ENCODE measurements at regions not wholly inside any gene's neighbourhood (a gene's known extent, or its start where the extent isn't known, plus 50 kb on each side); places are given as distances from the start of the nearest gene placed in this dataset.
A peak's percentile ranks its signal among the peaks of the same experiment; 100 is the strongest.

- Histone ChIP-seq H3K9me3 (ENCODE audit: control insufficient read depth in 3 of 3, low read length in 3 of 3) (no peaks in the 10 kb centered on the region), H3K4me3 (ENCODE audit: low read length in 3 of 3) (no peak overlapping the region), H3K27ac (ENCODE audit: low read depth, low read length) (no peak overlapping the region), H3K27me3 (ENCODE audit: control insufficient read depth in 3 of 3, insufficient read depth in 3 of 3, low read length in 3 of 3) (no peaks in the 10 kb centered on the region), H3K4me1 (ENCODE audit: control insufficient read depth in 3 of 3, insufficient read depth in 3 of 3, low read length in 3 of 3) (peaks cover 3 to 8% (median 4%) of the 10 kb centered on the region in 3 donors), H3K9ac (ENCODE audit: low read depth in 1 of 3, low read length in 3 of 3) (no peak overlapping the region), H3K36me3 (ENCODE audit: control insufficient read depth in 3 of 3, insufficient read depth in 3 of 3, low read length in 3 of 3) (no peaks in the 10 kb centered on the region)
Measured at GRCh38 chr5:123754908-123755307, 242.9 kb downstream of the CSNK1G3 start.

- H3K27ac ChIP-seq (ENCODE audit: low read depth, low read length): no peak overlapping the region
- H3K27me3 ChIP-seq (ENCODE audit: control insufficient read depth in 3 of 3, insufficient read depth in 3 of 3, low read length in 3 of 3): no peaks in the 10 kb centered on the region
- no peak overlapping the region for H3K9ac ChIP-seq (ENCODE audit: low read depth in 1 of 3, low read length in 3 of 3)
- peaks cover 3 to 8% (median 4%) of the 10 kb centered on the region in 3 donors for H3K4me1 ChIP-seq (ENCODE audit: control insufficient read depth in 3 of 3, insufficient read depth in 3 of 3, low read length in 3 of 3)
- H3K36me3 ChIP-seq (ENCODE audit: control insufficient read depth in 3 of 3, insufficient read depth in 3 of 3, low read length in 3 of 3): no peaks in the 10 kb centered on the region
- H3K4me3 ChIP-seq (ENCODE audit: low read length in 3 of 3): no peak overlapping the region
- H3K9me3 ChIP-seq (ENCODE audit: control insufficient read depth in 3 of 3, low read length in 3 of 3): no peaks in the 10 kb centered on the region
Measured at GRCh38 chr5:123753937-123754891, 242.2 kb downstream of the CSNK1G3 start.

GRCh38 chr5:123753180-123753936 is 241.4 kb downstream of the CSNK1G3 start:
- H3K27me3 ChIP-seq (ENCODE audit: control insufficient read depth in 3 of 3, insufficient read depth in 3 of 3, low read length in 3 of 3): no peaks in the 10 kb centered on the region
- H3K4me1 ChIP-seq (ENCODE audit: control insufficient read depth in 3 of 3, insufficient read depth in 3 of 3, low read length in 3 of 3): peaks cover 3 to 8% (median 4%) of the 10 kb centered on the region in 3 donors
- no peak overlapping the region for H3K4me3 ChIP-seq (ENCODE audit: low read length in 3 of 3)
- no peaks in the 10 kb centered on the region for H3K9me3 ChIP-seq (ENCODE audit: control insufficient read depth in 3 of 3, low read length in 3 of 3)
- no peaks in the 10 kb centered on the region for H3K36me3 ChIP-seq (ENCODE audit: control insufficient read depth in 3 of 3, insufficient read depth in 3 of 3, low read length in 3 of 3)
- no peak overlapping the region for H3K9ac ChIP-seq (ENCODE audit: low read depth in 1 of 3, low read length in 3 of 3)
- no peak overlapping the region for H3K27ac ChIP-seq (ENCODE audit: low read depth, low read length)

GRCh38 chr5:123752552-123753179 is 240.7 kb downstream of the CSNK1G3 start:
- no peaks in the 10 kb centered on the region for H3K36me3 ChIP-seq (ENCODE audit: control insufficient read depth in 3 of 3, insufficient read depth in 3 of 3, low read length in 3 of 3)
- peak overlapping the region; percentile 55 for H3K27ac ChIP-seq (ENCODE audit: low read depth, low read length)
- no peak overlapping the region for H3K4me3 ChIP-seq (ENCODE audit: low read length in 3 of 3)
- H3K4me1 ChIP-seq (ENCODE audit: control insufficient read depth in 3 of 3, insufficient read depth in 3 of 3, low read length in 3 of 3): peaks cover 3 to 8% (median 4%) of the 10 kb centered on the region in 3 donors
- no peaks in the 10 kb centered on the region for H3K9me3 ChIP-seq (ENCODE audit: control insufficient read depth in 3 of 3, low read length in 3 of 3)
- no peak overlapping the region for H3K9ac ChIP-seq (ENCODE audit: low read depth in 1 of 3, low read length in 3 of 3)
- H3K27me3 ChIP-seq (ENCODE audit: control insufficient read depth in 3 of 3, insufficient read depth in 3 of 3, low read length in 3 of 3): no peaks in the 10 kb centered on the region

- H3K9me3 ChIP-seq (ENCODE audit: control insufficient read depth in 3 of 3, low read length in 3 of 3): no peaks in the 10 kb centered on the region
- H3K4me3 ChIP-seq (ENCODE audit: low read length in 3 of 3): no peak overlapping the region
- H3K4me1 ChIP-seq (ENCODE audit: control insufficient read depth in 3 of 3, insufficient read depth in 3 of 3, low read length in 3 of 3): peaks cover 3 to 8% (median 4%) of the 10 kb centered on the region in 3 donors
- no peak overlapping the region for H3K27ac ChIP-seq (ENCODE audit: low read depth, low read length)
- no peaks in the 10 kb centered on the region for H3K36me3 ChIP-seq (ENCODE audit: control insufficient read depth in 3 of 3, insufficient read depth in 3 of 3, low read length in 3 of 3)
- no peaks in the 10 kb centered on the region for H3K27me3 ChIP-seq (ENCODE audit: control insufficient read depth in 3 of 3, insufficient read depth in 3 of 3, low read length in 3 of 3)
- no peak overlapping the region for H3K9ac ChIP-seq (ENCODE audit: low read depth in 1 of 3, low read length in 3 of 3)
Measured at GRCh38 chr5:123751670-123752069, 239.7 kb downstream of the CSNK1G3 start.

GRCh38 chr5:123748239-123748638 is 236.3 kb downstream of the CSNK1G3 start:
- no peak overlapping the region for H3K27ac ChIP-seq (ENCODE audit: low read depth, low read length)

GRCh38 chr5:123746683-123747360 is 234.8 kb downstream of the CSNK1G3 start:
- H3K27me3 ChIP-seq (ENCODE audit: control insufficient read depth in 3 of 3, insufficient read depth in 3 of 3, low read length in 3 of 3): no peaks in the 10 kb centered on the region
- no peaks in the 10 kb centered on the region for H3K4me1 ChIP-seq (ENCODE audit: control insufficient read depth in 3 of 3, insufficient read depth in 3 of 3, low read length in 3 of 3)
- H3K9ac ChIP-seq (ENCODE audit: low read depth in 1 of 3, low read length in 3 of 3): no peak overlapping the region
- no peaks in the 10 kb centered on the region for H3K36me3 ChIP-seq (ENCODE audit: control insufficient read depth in 3 of 3, insufficient read depth in 3 of 3, low read length in 3 of 3)
- H3K9me3 ChIP-seq (ENCODE audit: control insufficient read depth in 3 of 3, low read length in 3 of 3): no peaks in the 10 kb centered on the region
- no peak overlapping the region for H3K27ac ChIP-seq (ENCODE audit: low read depth, low read length)
- H3K4me3 ChIP-seq (ENCODE audit: low read length in 3 of 3): no peak overlapping the region

More at GRCh38 chr5:123748239-123748638, 236.3 kb downstream of the CSNK1G3 start:
- no peaks in the 10 kb centered on the region for H3K36me3 ChIP-seq (ENCODE audit: control insufficient read depth in 3 of 3, insufficient read depth in 3 of 3, low read length in 3 of 3)
- no peaks in the 10 kb centered on the region for H3K27me3 ChIP-seq (ENCODE audit: control insufficient read depth in 3 of 3, insufficient read depth in 3 of 3, low read length in 3 of 3)
- no peaks in the 10 kb centered on the region for H3K4me1 ChIP-seq (ENCODE audit: control insufficient read depth in 3 of 3, insufficient read depth in 3 of 3, low read length in 3 of 3)
- no peak overlapping the region for H3K4me3 ChIP-seq (ENCODE audit: low read length in 3 of 3)
- H3K9me3 ChIP-seq (ENCODE audit: control insufficient read depth in 3 of 3, low read length in 3 of 3): no peaks in the 10 kb centered on the region
- H3K9ac ChIP-seq (ENCODE audit: low read depth in 1 of 3, low read length in 3 of 3): no peak overlapping the region

- H3K4me3 ChIP-seq (ENCODE audit: low read length in 3 of 3): no peak overlapping the region
- no peak overlapping the region for H3K9ac ChIP-seq (ENCODE audit: low read depth in 1 of 3, low read length in 3 of 3)
- no peaks in the 10 kb centered on the region for H3K36me3 ChIP-seq (ENCODE audit: control insufficient read depth in 3 of 3, insufficient read depth in 3 of 3, low read length in 3 of 3)
- no peak overlapping the region for H3K27ac ChIP-seq (ENCODE audit: low read depth, low read length)
- H3K4me1 ChIP-seq (ENCODE audit: control insufficient read depth in 3 of 3, insufficient read depth in 3 of 3, low read length in 3 of 3): no peaks in the 10 kb centered on the region
- H3K9me3 ChIP-seq (ENCODE audit: control insufficient read depth in 3 of 3, low read length in 3 of 3): no peaks in the 10 kb centered on the region
- H3K27me3 ChIP-seq (ENCODE audit: control insufficient read depth in 3 of 3, insufficient read depth in 3 of 3, low read length in 3 of 3): no peaks in the 10 kb centered on the region
Measured at GRCh38 chr5:123743990-123744583, 232.1 kb downstream of the CSNK1G3 start.

- Histone ChIP-seq H3K36me3 (ENCODE audit: control insufficient read depth in 3 of 3, insufficient read depth in 3 of 3, low read length in 3 of 3) (no peaks in the 10 kb centered on the region), H3K27ac (ENCODE audit: low read depth, low read length) (no peak overlapping the region), H3K4me1 (ENCODE audit: control insufficient read depth in 3 of 3, insufficient read depth in 3 of 3, low read length in 3 of 3) (no peaks in the 10 kb centered on the region), H3K4me3 (ENCODE audit: low read length in 3 of 3) (no peak overlapping the region), H3K9me3 (ENCODE audit: control insufficient read depth in 3 of 3, low read length in 3 of 3) (no peaks in the 10 kb centered on the region), H3K9ac (ENCODE audit: low read depth in 1 of 3, low read length in 3 of 3) (no peak overlapping the region), H3K27me3 (ENCODE audit: control insufficient read depth in 3 of 3, insufficient read depth in 3 of 3, low read length in 3 of 3) (no peaks in the 10 kb centered on the region)
Measured at GRCh38 chr5:123735384-123735783, 223.4 kb downstream of the CSNK1G3 start.
